ENCODE measurements at regions not wholly inside any gene's neighbourhood (a gene's known extent, or its start where the extent isn't known, plus 50 kb on each side); places are given as distances from the start of the nearest gene placed in this dataset.

GRCh38 chr15:94701281-94701985, 470.1 kb downstream of the MCTP2 start:
- no peak for TF ChIP-seq MIER3 (CRISPR knock-in tag; IDR thresholded peaks at IDR 0.05; ENCODE audit: borderline replicate concordance)
- no peak for TF ChIP-seq PHF5A (CRISPR knock-in tag; IDR thresholded peaks at IDR 0.05; ENCODE audit: low read depth, unreplicated experiment)
- no peak for TF ChIP-seq ZXDC (CRISPR knock-in tag; IDR thresholded peaks at IDR 0.05)
- TF ChIP-seq ZNF644 (CRISPR knock-in tag; IDR thresholded peaks at IDR 0.05; ENCODE audit: low read depth), result no peak
- TF ChIP-seq RFXANK (CRISPR knock-in tag; IDR thresholded peaks at IDR 0.05), result no peak
- no peak for TF ChIP-seq NCOA1 (CRISPR knock-in tag; IDR thresholded peaks at IDR 0.05)
- TF ChIP-seq ZNF639 (CRISPR knock-in tag; conservative IDR thresholded peaks at IDR 0.05), result no peak
- TF ChIP-seq NFKBIZ (CRISPR knock-in tag; IDR thresholded peaks at IDR 0.05), result no peak
- no peak for TF ChIP-seq THYN1 (CRISPR knock-in tag; IDR thresholded peaks at IDR 0.05; ENCODE audit: borderline replicate concordance, low read depth)
- TF ChIP-seq ZNF430 (CRISPR knock-in tag; IDR thresholded peaks at IDR 0.05), result no peak
- TF ChIP-seq NONO (IDR thresholded peaks at IDR 0.05), result no peak
- TF ChIP-seq NONO (CRISPR knock-in tag; conservative IDR thresholded peaks at IDR 0.05), result no peak
- TF ChIP-seq MEIS1 (CRISPR knock-in tag; IDR thresholded peaks at IDR 0.05; ENCODE audit: borderline replicate concordance), result no peak
- no peak for TF ChIP-seq FOXJ3 (CRISPR knock-in tag; IDR thresholded peaks at IDR 0.05; ENCODE audit: borderline replicate concordance)
- no peak for TF ChIP-seq ZBTB25 (CRISPR knock-in tag; IDR thresholded peaks at IDR 0.05)
- no peak for TF ChIP-seq EP300 (IDR thresholded peaks at IDR 0.05; ENCODE audit: low read depth in 2 of 2, low read length in 2 of 2)
- no peak for TF ChIP-seq EP300 (CRISPR knock-in tag; IDR thresholded peaks at IDR 0.05; ENCODE audit: borderline replicate concordance)
- TF ChIP-seq DDIT3 (CRISPR knock-in tag; IDR thresholded peaks at IDR 0.05), result no peak
- in situ Hi-C loops (cut with HindIII; ENCODE audit: extremely low pct_ligation_motif_present, low pct_unique_long_range_greater_than_20kb) (loop anchor here (25.0 kb wide), 1 partner anchor 111 kb away; no protein-coding TSS in a partner anchor), intact Hi-C loops (cut with micrococcal nuclease; ENCODE audit: unreplicated experiment) (no loop called here)
- H3K9me3 ChIP-seq (ENCODE audit: low read length), result peaks cover 2% of the 10 kb centered on the region; the same call in 1 of the 2 replicates
- BruUV-seq (replicated peaks), result no TSS peak
- H2AFZ ChIP-seq (ENCODE audit: low read length), result no peak overlapping the region
- no peak overlapping the region for H3K27ac ChIP-seq (ENCODE audit: extremely low read length, insufficient read depth, low read length)
- H4K20me1 ChIP-seq (ENCODE audit: insufficient read depth, low read length), result no peaks in the 10 kb centered on the region
- no peaks in the 10 kb centered on the region for H3K79me2 ChIP-seq (ENCODE audit: insufficient read depth, low read length)
- POLR2A ChIA-PET, result no interaction called here
- H3K4me3 ChIP-seq (replicated peaks in 1 of 3; ENCODE audit: insufficient read depth in 1 of 3, low read depth in 2 of 3, low read length in 3 of 3), result no peak overlapping the region
- no peaks in the 10 kb centered on the region for H3K36me3 ChIP-seq (replicated peaks in 1 of 2; ENCODE audit: control insufficient read depth in 1 of 2, insufficient read depth in 2 of 2, low read length in 2 of 2)
- 52% methylated on average over 16 of the region's 16 CpGs for WGBS (ENCODE audit: low lambda C conversion rate)
- H3K4me2 ChIP-seq (ENCODE audit: low read depth, low read length), result no peak overlapping the region
- H3K4me1 ChIP-seq (ENCODE audit: insufficient read depth, low read length), result no peaks in the 10 kb centered on the region
- DNase-seq (ENCODE audit: low spot score) (no peak), ATAC-seq (no peak), FAIRE-seq (no peak)
- no peak overlapping the region for H3K9ac ChIP-seq (ENCODE audit: insufficient read depth, low read depth, low read length)
- no peaks in the 10 kb centered on the region for H3K27me3 ChIP-seq (ENCODE audit: control insufficient read depth in 1 of 2, insufficient read depth in 2 of 2, low read length in 2 of 2)
- CTCF ChIA-PET (ENCODE audit: low intra/inter-chr PET ratio, low total read pairs), result no interaction called here
